ENCODE measurements at regions not wholly inside any gene's neighbourhood (a gene's known extent, or its start where the extent isn't known, plus 50 kb on each side); places are given as distances from the start of the nearest gene placed in this dataset.
A peak's percentile ranks its signal among the peaks of the same experiment; 100 is the strongest.
"Not testable (repeated sequence)": the region's sequence is repeated elsewhere in the genome, so short reads cannot be mapped to it uniquely, and the experiment has no call there.

- not testable (repeated sequence) for DNase-seq (ENCODE audit: low spot score in 2 of 2); H3K36me3 Mint-ChIP-seq (ENCODE audit: insufficient read depth); H3K9me3 Mint-ChIP-seq; H3K27ac Mint-ChIP-seq (ENCODE audit: low read depth); H3K4me1 Mint-ChIP-seq; H3K4me3 Mint-ChIP-seq; ATAC-seq (replicated peaks; ENCODE audit: extremely low read depth, poor library complexity, severe bottlenecking)
- peaks cover 39% of the 10 kb centered on the region for H3K27me3 Mint-ChIP-seq
These were observed 143.1 kb upstream of the ALDH3B2 start for GRCh38 chr11:67817558-67817957.

DNA sequence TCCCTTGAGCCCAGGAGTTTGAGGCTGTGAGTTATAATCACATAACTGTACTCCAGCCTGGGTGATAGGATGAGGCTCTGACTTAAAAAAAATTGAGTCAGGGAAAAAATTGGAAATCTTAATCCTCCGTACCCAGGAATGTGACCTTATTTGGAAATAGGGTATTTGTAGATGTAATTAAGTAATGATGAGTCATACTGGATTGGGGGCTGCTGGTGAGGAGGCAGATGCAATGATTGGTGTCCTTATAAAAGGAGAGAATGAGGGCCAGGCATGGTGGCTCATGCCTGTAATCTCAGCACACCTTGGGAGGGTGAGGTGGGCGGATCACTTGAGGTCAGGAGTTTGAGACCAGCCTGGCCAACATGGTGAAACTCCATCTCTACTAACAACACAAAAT is 134.9 kb upstream of the ALDH3B2 start:
- H3K36me3 Mint-ChIP-seq (ENCODE audit: insufficient read depth); ATAC-seq (replicated peaks; ENCODE audit: extremely low read depth, poor library complexity, severe bottlenecking); DNase-seq (ENCODE audit: low spot score in 2 of 2); H3K9me3 Mint-ChIP-seq; H3K4me3 Mint-ChIP-seq; H3K4me1 Mint-ChIP-seq; H3K27ac Mint-ChIP-seq (ENCODE audit: low read depth): not testable (repeated sequence)
- H3K27me3 Mint-ChIP-seq, result peaks cover 17% of the 10 kb centered on the region

- peaks cover 17% of the 10 kb centered on the region for H3K27me3 Mint-ChIP-seq
- not testable (repeated sequence) for H3K4me1 Mint-ChIP-seq; H3K4me3 Mint-ChIP-seq; H3K27ac Mint-ChIP-seq (ENCODE audit: low read depth); H3K36me3 Mint-ChIP-seq (ENCODE audit: insufficient read depth); H3K9me3 Mint-ChIP-seq; DNase-seq (ENCODE audit: low spot score in 2 of 2); ATAC-seq (replicated peaks; ENCODE audit: extremely low read depth, poor library complexity, severe bottlenecking)
These were observed 133.5 kb upstream of the ALDH3B2 start for GRCh38 chr11:67807896-67808295.

DNA sequence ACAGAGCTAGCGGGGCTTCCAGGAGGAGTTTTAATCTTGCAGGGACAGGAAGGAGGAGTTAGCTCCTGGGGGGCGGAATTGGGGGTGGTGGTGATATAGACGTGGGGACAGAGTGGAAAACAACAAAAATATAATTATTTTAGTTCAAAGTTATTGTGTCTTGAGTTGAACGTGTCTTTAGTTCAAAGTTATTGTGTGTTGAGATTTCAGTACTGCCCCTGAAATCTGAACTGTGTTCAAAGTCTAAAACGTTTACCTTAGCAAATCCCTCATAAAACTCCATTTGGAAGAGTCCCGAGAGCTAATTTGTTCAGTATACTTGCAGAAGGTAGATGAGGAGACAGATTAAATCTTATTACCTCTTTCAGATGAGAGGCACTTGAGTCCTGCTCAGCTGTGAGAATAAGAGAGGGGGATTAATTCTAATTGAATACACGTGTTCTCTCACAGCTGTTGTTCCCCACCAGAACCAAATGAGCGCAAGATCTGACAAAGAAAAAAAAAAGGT is 132.4 kb upstream of the ALDH3B2 start:
- H3K4me3 Mint-ChIP-seq, result peak overlapping the region; percentile 87
- not testable (repeated sequence) for H3K27ac Mint-ChIP-seq (ENCODE audit: low read depth); H3K27me3 Mint-ChIP-seq; H3K36me3 Mint-ChIP-seq (ENCODE audit: insufficient read depth); ATAC-seq (replicated peaks; ENCODE audit: extremely low read depth, poor library complexity, severe bottlenecking); H3K9me3 Mint-ChIP-seq; H3K4me1 Mint-ChIP-seq; DNase-seq (ENCODE audit: low spot score in 2 of 2)

GRCh38 chr11:67806183-67806582 is 131.8 kb upstream of the ALDH3B2 start:
- peak overlapping the region; percentile 87 for H3K4me3 Mint-ChIP-seq
- not testable (repeated sequence) for ATAC-seq (replicated peaks; ENCODE audit: extremely low read depth, poor library complexity, severe bottlenecking); DNase-seq (ENCODE audit: low spot score in 2 of 2); H3K4me1 Mint-ChIP-seq; H3K27ac Mint-ChIP-seq (ENCODE audit: low read depth); H3K27me3 Mint-ChIP-seq; H3K36me3 Mint-ChIP-seq (ENCODE audit: insufficient read depth); H3K9me3 Mint-ChIP-seq

- not testable (repeated sequence) for H3K9me3 Mint-ChIP-seq; H3K4me1 Mint-ChIP-seq; H3K27me3 Mint-ChIP-seq; H3K36me3 Mint-ChIP-seq (ENCODE audit: insufficient read depth)
- DNase-seq (ENCODE audit: low spot score in 2 of 2), result peak; percentile 98
- H3K4me3 Mint-ChIP-seq, result peak overlapping the region; percentile 87
- peak; percentile 95 for ATAC-seq (replicated peaks; ENCODE audit: extremely low read depth, poor library complexity, severe bottlenecking)
- H3K27ac Mint-ChIP-seq (ENCODE audit: low read depth), result peak overlapping the region; percentile 88
These were observed 131.1 kb upstream of the ALDH3B2 start for GRCh38 chr11:67805253-67806126.

DNA sequence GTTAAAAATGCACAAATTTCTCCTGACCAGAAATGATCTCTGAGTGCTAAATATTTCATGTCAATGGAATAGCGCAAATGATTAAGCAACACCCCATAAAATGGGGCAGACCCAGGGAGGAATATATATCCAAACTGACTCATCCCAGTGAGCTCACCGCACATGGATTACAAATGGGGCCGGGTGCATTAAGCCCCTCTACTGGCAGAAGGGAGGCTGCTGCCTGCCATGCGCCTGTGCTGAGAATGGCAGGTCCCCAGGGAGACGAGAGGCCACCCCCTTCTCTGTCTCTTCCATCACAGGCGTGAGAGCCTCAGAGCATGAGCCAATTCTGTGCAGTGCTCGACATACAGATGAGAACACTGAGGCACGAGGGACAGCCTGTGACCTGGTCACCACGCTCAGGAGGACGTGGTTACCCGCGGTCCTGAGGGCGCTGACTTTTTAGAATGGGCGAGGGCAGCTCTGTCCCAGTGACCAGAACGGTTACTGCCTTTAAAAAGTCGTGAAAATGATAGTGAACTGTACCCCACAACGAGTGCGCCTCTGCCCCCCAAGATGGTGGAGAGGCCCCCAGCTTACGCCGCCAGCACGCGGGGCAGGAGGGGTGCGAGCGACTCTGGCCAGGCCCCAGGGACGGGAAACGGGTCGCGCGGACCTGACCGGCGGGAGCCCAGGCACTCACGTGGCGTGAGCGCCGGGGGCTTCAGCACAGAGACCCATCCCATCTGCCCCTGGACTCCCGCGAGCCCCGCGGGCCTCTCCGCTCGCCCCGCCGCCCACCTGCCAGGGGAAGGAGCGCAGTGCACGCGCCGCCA is 130.2 kb upstream of the ALDH3B2 start:
- H3K4me1 Mint-ChIP-seq; H3K36me3 Mint-ChIP-seq (ENCODE audit: insufficient read depth); ATAC-seq (replicated peaks; ENCODE audit: extremely low read depth, poor library complexity, severe bottlenecking); DNase-seq (ENCODE audit: low spot score in 2 of 2); H3K27me3 Mint-ChIP-seq; H3K9me3 Mint-ChIP-seq: not testable (repeated sequence)
- peak overlapping the region; percentile 87 for H3K4me3 Mint-ChIP-seq
- H3K27ac Mint-ChIP-seq (ENCODE audit: low read depth), result peak overlapping the region; percentile 88

- H3K9me3 Mint-ChIP-seq; H3K4me1 Mint-ChIP-seq; H3K36me3 Mint-ChIP-seq (ENCODE audit: insufficient read depth); ATAC-seq (replicated peaks; ENCODE audit: extremely low read depth, poor library complexity, severe bottlenecking); DNase-seq (ENCODE audit: low spot score in 2 of 2); H3K4me3 Mint-ChIP-seq; H3K27me3 Mint-ChIP-seq; H3K27ac Mint-ChIP-seq (ENCODE audit: low read depth): not testable (repeated sequence)
These were observed 129.1 kb upstream of the ALDH3B2 start for GRCh38 chr11:67803519-67803918.

GRCh38 chr11:67803055-67803454 is 128.6 kb upstream of the ALDH3B2 start:
- H3K4me1 Mint-ChIP-seq; H3K36me3 Mint-ChIP-seq (ENCODE audit: insufficient read depth); ATAC-seq (replicated peaks; ENCODE audit: extremely low read depth, poor library complexity, severe bottlenecking); DNase-seq (ENCODE audit: low spot score in 2 of 2); H3K9me3 Mint-ChIP-seq; H3K27me3 Mint-ChIP-seq; H3K27ac Mint-ChIP-seq (ENCODE audit: low read depth); H3K4me3 Mint-ChIP-seq: not testable (repeated sequence)

GRCh38 chr11:67802623-67803022 is 128.2 kb upstream of the ALDH3B2 start:
- ATAC-seq (replicated peaks; ENCODE audit: extremely low read depth, poor library complexity, severe bottlenecking); H3K4me1 Mint-ChIP-seq; DNase-seq (ENCODE audit: low spot score in 2 of 2); H3K9me3 Mint-ChIP-seq; H3K27ac Mint-ChIP-seq (ENCODE audit: low read depth); H3K4me3 Mint-ChIP-seq; H3K27me3 Mint-ChIP-seq; H3K36me3 Mint-ChIP-seq (ENCODE audit: insufficient read depth): not testable (repeated sequence)

DNA sequence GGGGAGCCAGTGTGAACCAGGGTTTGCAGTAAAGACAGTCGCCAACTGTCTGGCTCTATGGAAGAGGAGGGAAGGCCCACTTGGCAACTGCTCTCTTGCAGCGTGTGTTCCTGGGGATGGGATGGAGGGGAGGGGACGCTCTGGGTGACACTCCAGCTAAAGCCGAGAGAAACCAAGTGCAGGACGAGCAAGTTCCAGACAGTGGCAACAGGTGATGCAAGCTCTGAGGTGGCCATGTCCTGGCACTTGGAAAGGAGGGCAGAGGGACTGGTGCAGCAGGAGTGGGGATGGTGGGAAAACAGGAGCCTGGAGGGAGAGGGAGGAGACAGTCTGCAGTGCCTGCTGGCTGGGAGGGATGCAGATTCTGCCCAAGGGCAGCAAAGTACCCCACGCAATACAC is 127.0 kb upstream of the ALDH3B2 start:
- ATAC-seq (replicated peaks; ENCODE audit: extremely low read depth, poor library complexity, severe bottlenecking); H3K9me3 Mint-ChIP-seq; H3K36me3 Mint-ChIP-seq (ENCODE audit: insufficient read depth); H3K27ac Mint-ChIP-seq (ENCODE audit: low read depth); H3K4me3 Mint-ChIP-seq; DNase-seq (ENCODE audit: low spot score in 2 of 2); H3K27me3 Mint-ChIP-seq; H3K4me1 Mint-ChIP-seq: not testable (repeated sequence)

DNA sequence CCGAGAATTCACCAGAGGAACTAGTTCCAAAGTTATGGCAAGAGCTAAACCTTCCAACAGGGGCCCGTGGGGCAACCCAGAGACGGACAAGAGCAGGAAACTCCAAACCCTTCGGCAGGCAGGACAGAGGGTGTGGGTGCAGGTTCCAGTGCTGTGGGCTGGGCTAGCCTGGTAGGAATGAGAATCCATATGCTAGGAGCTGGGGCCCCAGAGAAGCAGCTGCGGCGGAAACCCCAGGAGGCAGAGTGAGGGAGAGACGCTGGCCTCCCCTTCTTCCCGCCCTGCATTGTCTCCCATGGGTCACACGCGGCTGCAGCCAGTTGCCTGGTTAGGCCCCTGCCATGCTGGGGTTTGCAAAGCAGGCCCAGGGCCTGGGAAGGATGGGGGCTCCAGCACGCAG is 126.2 kb upstream of the ALDH3B2 start:
- H3K9me3 Mint-ChIP-seq; H3K27me3 Mint-ChIP-seq; H3K4me3 Mint-ChIP-seq; H3K36me3 Mint-ChIP-seq (ENCODE audit: insufficient read depth); H3K27ac Mint-ChIP-seq (ENCODE audit: low read depth); DNase-seq (ENCODE audit: low spot score in 2 of 2); H3K4me1 Mint-ChIP-seq; ATAC-seq (replicated peaks; ENCODE audit: extremely low read depth, poor library complexity, severe bottlenecking): not testable (repeated sequence)

- not testable (repeated sequence) for H3K36me3 Mint-ChIP-seq (ENCODE audit: insufficient read depth); ATAC-seq (replicated peaks; ENCODE audit: extremely low read depth, poor library complexity, severe bottlenecking); H3K4me1 Mint-ChIP-seq; H3K4me3 Mint-ChIP-seq; H3K9me3 Mint-ChIP-seq; H3K27me3 Mint-ChIP-seq; H3K27ac Mint-ChIP-seq (ENCODE audit: low read depth); DNase-seq (ENCODE audit: low spot score in 2 of 2)
These were observed 125.4 kb upstream of the ALDH3B2 start for GRCh38 chr11:67799808-67800207.

Data from central memory CD8-positive, alpha-beta T cell (primary cell).